IMR-90 (cell line): ENCODE measurements at regions not wholly inside any gene's neighbourhood (a gene's known extent, or its start where the extent isn't known, plus 50 kb on each side); places are given as distances from the start of the nearest gene placed in this dataset.
A peak's percentile ranks its signal among the peaks of the same experiment; 100 is the strongest.

Source experiments
- CTCF ChIP-seq: conservative IDR thresholded peaks from 2 replicates; pipeline ENCODE4 v1.5.1; 2012; ENCODE audit warnings: mild to moderate bottlenecking, low read depth, low read length, improper control_type of control experiment
- FOS ChIP-seq: fragments of 150-350 bp; IDR thresholded peaks from 2 replicates; pipeline ENCODE4 v1.6.1; 2016; ENCODE audit warnings: low read depth, low read length
- MAZ ChIP-seq: IDR thresholded peaks from 2 replicates; pipeline ENCODE4 v1.6.1; 2012; ENCODE audit warnings: low read depth, mild to moderate bottlenecking, low read length, improper control_type of control experiment, moderate library complexity, borderline replicate concordance
- MXI1 ChIP-seq: IDR thresholded peaks from 2 replicates; pipeline ENCODE4 v1.6.1; 2012; ENCODE audit warnings: low read depth, mild to moderate bottlenecking, low read length, moderate library complexity, borderline replicate concordance
- POLR2A ChIP-seq: IDR thresholded peaks from 2 replicates; pipeline ENCODE4 v1.6.1; 2012; ENCODE audit warnings: mild to moderate bottlenecking, low read depth, low read length
- SMC3 ChIP-seq: fragments of 150-350 bp; IDR thresholded peaks from 2 replicates; pipeline ENCODE4 v1.6.1; 2016; ENCODE audit warnings: low read depth, mild to moderate bottlenecking, antibody characterized with exemption, low read length, moderate library complexity

GRCh38 chr13:37306778-37307544 lies 201.5 kb upstream of the CSNK1A1L start:
- no peak for TF ChIP-seq SMC3
- no peak for TF ChIP-seq CTCF
- no peak for TF ChIP-seq POLR2A
- TF ChIP-seq MXI1 = no peak
- peak; percentile 85 for TF ChIP-seq FOS
- no peak for TF ChIP-seq MAZ
